ENCODE measurements at regions not wholly inside any gene's neighbourhood (a gene's known extent, or its start where the extent isn't known, plus 50 kb on each side); places are given as distances from the start of the nearest gene placed in this dataset.

- TF ChIP-seq OTX1 (CRISPR knock-in tag; IDR thresholded peaks at IDR 0.05): peak; percentile 91; the same call in 1 of the 2 replicates
- TF ChIP-seq CEBPG (CRISPR knock-in tag; IDR thresholded peaks at IDR 0.05): no peak
- no peak for TF ChIP-seq CEBPG (tag; conservative IDR thresholded peaks at IDR 0.05 in 1 of 2, IDR thresholded peaks at IDR 0.05 in 1 of 2)
- TF ChIP-seq, protein P1, sequence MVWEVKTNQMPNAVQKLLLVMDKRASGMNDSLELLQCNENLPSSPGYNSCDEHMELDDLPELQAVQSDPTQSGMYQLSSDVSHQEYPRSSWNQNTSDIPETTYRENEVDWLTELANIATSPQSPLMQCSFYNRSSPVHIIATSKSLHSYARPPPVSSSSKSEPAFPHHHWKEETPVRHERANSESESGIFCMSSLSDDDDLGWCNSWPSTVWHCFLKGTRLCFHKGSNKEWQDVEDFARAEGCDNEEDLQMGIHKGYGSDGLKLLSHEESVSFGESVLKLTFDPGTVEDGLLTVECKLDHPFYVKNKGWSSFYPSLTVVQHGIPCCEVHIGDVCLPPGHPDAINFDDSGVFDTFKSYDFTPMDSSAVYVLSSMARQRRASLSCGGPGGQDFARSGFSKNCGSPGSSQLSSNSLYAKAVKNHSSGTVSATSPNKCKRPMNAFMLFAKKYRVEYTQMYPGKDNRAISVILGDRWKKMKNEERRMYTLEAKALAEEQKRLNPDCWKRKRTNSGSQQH (CRISPR knock-in tag; IDR thresholded peaks at IDR 0.05): peak; percentile 67
- no peak for TF ChIP-seq POLR3G (IDR thresholded peaks at IDR 0.05; ENCODE audit: extremely low read depth, insufficient read length, insufficient replicate concordance)
- no peak for TF ChIP-seq NBN (IDR thresholded peaks at IDR 0.05; ENCODE audit: low read depth)
- TF ChIP-seq RNF2 (IDR thresholded peaks at IDR 0.05): peak; percentile 15; the same call in 1 of the 2 replicates
- TF ChIP-seq, protein P2, sequence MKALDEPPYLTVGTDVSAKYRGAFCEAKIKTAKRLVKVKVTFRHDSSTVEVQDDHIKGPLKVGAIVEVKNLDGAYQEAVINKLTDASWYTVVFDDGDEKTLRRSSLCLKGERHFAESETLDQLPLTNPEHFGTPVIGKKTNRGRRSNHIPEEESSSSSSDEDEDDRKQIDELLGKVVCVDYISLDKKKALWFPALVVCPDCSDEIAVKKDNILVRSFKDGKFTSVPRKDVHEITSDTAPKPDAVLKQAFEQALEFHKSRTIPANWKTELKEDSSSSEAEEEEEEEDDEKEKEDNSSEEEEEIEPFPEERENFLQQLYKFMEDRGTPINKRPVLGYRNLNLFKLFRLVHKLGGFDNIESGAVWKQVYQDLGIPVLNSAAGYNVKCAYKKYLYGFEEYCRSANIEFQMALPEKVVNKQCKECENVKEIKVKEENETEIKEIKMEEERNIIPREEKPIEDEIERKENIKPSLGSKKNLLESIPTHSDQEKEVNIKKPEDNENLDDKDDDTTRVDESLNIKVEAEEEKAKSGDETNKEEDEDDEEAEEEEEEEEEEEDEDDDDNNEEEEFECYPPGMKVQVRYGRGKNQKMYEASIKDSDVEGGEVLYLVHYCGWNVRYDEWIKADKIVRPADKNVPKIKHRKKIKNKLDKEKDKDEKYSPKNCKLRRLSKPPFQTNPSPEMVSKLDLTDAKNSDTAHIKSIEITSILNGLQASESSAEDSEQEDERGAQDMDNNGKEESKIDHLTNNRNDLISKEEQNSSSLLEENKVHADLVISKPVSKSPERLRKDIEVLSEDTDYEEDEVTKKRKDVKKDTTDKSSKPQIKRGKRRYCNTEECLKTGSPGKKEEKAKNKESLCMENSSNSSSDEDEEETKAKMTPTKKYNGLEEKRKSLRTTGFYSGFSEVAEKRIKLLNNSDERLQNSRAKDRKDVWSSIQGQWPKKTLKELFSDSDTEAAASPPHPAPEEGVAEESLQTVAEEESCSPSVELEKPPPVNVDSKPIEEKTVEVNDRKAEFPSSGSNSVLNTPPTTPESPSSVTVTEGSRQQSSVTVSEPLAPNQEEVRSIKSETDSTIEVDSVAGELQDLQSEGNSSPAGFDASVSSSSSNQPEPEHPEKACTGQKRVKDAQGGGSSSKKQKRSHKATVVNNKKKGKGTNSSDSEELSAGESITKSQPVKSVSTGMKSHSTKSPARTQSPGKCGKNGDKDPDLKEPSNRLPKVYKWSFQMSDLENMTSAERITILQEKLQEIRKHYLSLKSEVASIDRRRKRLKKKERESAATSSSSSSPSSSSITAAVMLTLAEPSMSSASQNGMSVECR (CRISPR knock-in tag; IDR thresholded peaks at IDR 0.05): peak; percentile 30; the same call in 1 of the 2 replicates
- no peak for TF ChIP-seq ZBTB1 (CRISPR knock-in tag; IDR thresholded peaks at IDR 0.05; ENCODE audit: borderline replicate concordance, low read depth)
- TF ChIP-seq ATF4 (CRISPR knock-in tag; IDR thresholded peaks at IDR 0.05): 0 out of 2 replicates have a peak, but pooled peaks have one; percentile 29
- peak; percentile 54; the same call in 1 of the 2 replicates for TF ChIP-seq POLR2H (tag; IDR thresholded peaks at IDR 0.05; ENCODE audit: low read depth)
- TF ChIP-seq POU5F1 (IDR thresholded peaks at IDR 0.05; ENCODE audit: borderline replicate concordance, low read depth, low read length, partially characterized antibody): no peak
- 0 out of 2 replicates have a peak, but pooled peaks have one; percentile 10 for TF ChIP-seq STAT5A (IDR thresholded peaks at IDR 0.05; ENCODE audit: borderline replicate concordance, low read length)
- peak; percentile 41 for TF ChIP-seq TAF7 (tag; IDR thresholded peaks at IDR 0.05)
- TF ChIP-seq SUPT5H (IDR thresholded peaks at IDR 0.05): peak; percentile 72
- no peak for TF ChIP-seq KDM4B (IDR thresholded peaks at IDR 0.05; ENCODE audit: borderline replicate concordance in 2 of 2, low read depth in 1 of 2)
- no peak for TF ChIP-seq TRIM24 (IDR thresholded peaks at IDR 0.05)
- no peak for TF ChIP-seq ERF (CRISPR knock-in tag; IDR thresholded peaks at IDR 0.05)
- TF ChIP-seq SAFB (IDR thresholded peaks at IDR 0.05; ENCODE audit: borderline replicate concordance, low read depth, low read length): no peak
- no peak for TF ChIP-seq ZNF146 (CRISPR knock-in tag; IDR thresholded peaks at IDR 0.05; ENCODE audit: unreplicated experiment)
- 0 out of 2 replicates have a peak, but pooled peaks have one; percentile 26 for TF ChIP-seq LARP7 (IDR thresholded peaks at IDR 0.05)
- TF ChIP-seq, protein P3, sequence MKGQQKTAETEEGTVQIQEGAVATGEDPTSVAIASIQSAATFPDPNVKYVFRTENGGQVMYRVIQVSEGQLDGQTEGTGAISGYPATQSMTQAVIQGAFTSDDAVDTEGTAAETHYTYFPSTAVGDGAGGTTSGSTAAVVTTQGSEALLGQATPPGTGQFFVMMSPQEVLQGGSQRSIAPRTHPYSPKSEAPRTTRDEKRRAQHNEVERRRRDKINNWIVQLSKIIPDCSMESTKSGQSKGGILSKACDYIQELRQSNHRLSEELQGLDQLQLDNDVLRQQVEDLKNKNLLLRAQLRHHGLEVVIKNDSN (CRISPR knock-in tag; IDR thresholded peaks at IDR 0.05): no peak
Measured at GRCh38 chr6:67886036-67886707, 748.9 kb upstream of the ADGRB3 start (continued).

All from K562 (cell line).